Stomach (tissue), 4 donors: ENCODE measurements at regions not wholly inside any gene's neighbourhood (a gene's known extent, or its start where the extent isn't known, plus 50 kb on each side); places are given as distances from the start of the nearest gene placed in this dataset.

Experiments
- POLR2A ChIP-seq, 4 donors: fragments of 450-650 bp; IDR thresholded peaks; one replicate each; pipeline ENCODE4 v1.6.1; 2016; ENCODE audit warnings: antibody characterized with exemption in 4 of 4, control low read depth in 2 of 4, mild to moderate bottlenecking in 1 of 4, moderate library complexity in 1 of 4
- TF ChIP-seq, protein P1 (sequence below), 7 experiments: fragments of 450-650 bp in 4 of 7; fragments of 200-600 bp in 3 of 7; sonication (generic) in 3 of 7; IDR thresholded peaks; one replicate each; pipeline ENCODE4 v1.5.1; 2016 to 2019; ENCODE audit warnings: antibody characterized with exemption in 7 of 7, control low read depth in 2 of 7, mild to moderate bottlenecking in 1 of 7

DNA sequence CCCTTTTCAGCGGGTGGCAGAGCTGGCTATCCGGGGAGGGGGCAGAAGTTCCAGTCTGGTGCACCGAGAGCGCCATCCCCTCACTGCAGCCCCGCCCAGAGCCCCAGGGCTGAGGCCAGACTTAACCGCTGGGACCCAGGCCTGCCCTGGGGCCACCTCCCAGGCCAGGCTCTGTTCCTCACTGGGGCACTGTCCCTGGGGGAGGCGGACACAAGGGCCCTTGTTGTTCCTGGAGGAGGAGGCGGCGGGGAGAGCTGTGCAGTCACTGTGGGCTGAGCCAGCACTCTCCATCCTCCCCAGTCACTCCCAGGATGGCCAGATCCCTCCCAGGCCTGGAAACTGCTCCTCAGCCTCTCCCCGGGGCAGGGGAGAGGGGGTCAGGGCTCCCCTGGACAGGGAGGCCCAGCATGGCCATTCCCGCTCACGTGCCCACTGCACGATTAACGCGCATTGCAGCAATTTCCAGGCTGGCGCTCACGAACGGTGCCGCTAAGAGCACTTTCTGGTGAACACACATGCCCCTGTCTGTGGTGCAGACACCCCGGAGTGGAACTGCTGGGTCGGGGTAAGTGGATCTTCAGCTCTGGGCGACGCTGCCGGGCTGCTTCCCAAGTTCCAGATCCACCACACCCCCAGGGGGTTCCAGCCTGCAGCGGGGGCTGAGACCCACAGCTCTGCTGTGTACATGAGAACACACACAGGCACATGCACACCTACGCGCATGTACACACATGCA lies 89.8 kb upstream of the SFSWAP start:
- TF ChIP-seq, protein P1, sequence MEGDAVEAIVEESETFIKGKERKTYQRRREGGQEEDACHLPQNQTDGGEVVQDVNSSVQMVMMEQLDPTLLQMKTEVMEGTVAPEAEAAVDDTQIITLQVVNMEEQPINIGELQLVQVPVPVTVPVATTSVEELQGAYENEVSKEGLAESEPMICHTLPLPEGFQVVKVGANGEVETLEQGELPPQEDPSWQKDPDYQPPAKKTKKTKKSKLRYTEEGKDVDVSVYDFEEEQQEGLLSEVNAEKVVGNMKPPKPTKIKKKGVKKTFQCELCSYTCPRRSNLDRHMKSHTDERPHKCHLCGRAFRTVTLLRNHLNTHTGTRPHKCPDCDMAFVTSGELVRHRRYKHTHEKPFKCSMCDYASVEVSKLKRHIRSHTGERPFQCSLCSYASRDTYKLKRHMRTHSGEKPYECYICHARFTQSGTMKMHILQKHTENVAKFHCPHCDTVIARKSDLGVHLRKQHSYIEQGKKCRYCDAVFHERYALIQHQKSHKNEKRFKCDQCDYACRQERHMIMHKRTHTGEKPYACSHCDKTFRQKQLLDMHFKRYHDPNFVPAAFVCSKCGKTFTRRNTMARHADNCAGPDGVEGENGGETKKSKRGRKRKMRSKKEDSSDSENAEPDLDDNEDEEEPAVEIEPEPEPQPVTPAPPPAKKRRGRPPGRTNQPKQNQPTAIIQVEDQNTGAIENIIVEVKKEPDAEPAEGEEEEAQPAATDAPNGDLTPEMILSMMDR (IDR thresholded peaks at IDR 0.05): no peak
- no peak for TF ChIP-seq POLR2A (IDR thresholded peaks at IDR 0.05)
